PFSK-1 (cell line): ENCODE measurements at regions not wholly inside any gene's neighbourhood (a gene's known extent, or its start where the extent isn't known, plus 50 kb on each side); places are given as distances from the start of the nearest gene placed in this dataset.

Experiments used
- FOXP2 ChIP-seq: optimal IDR thresholded peaks from 2 replicates; pipeline ENCODE3; 2011; ENCODE audit warnings: borderline replicate concordance, control low read depth, inconsistent platforms; ENCODE audit not compliant: insufficient read depth; ENCODE audit errors: extremely low read length, extremely low read depth
- POLR2AphosphoS5 ChIP-seq: IDR thresholded peaks from 2 replicates; pipeline ENCODE4 v1.6.1; 2012; ENCODE audit warnings: low read depth, mild to moderate bottlenecking, control low read depth, low read length, moderate library complexity
- REST ChIP-seq, 2 experiments: IDR thresholded peaks; 2 replicates each; pipeline versions ENCODE4 v1.6.1 to v1.8.0; 2011 to 2012; ENCODE audit warnings: low read depth in 2 of 2, low read length in 2 of 2, control low read depth in 1 of 2, inconsistent platforms in 1 of 2, mild to moderate bottlenecking in 1 of 2, moderate library complexity in 1 of 2; ENCODE audit not compliant: insufficient read depth in 1 of 2
- SIN3A ChIP-seq: IDR thresholded peaks from 2 replicates; pipeline ENCODE4 v1.6.1; 2012; ENCODE audit warnings: mild to moderate bottlenecking, low read length, moderate library complexity, borderline replicate concordance; ENCODE audit not compliant: insufficient read depth
- TAF1 ChIP-seq: IDR thresholded peaks from 2 replicates; pipeline ENCODE4 v1.6.1; 2012; ENCODE audit warnings: low read length, control low read depth, borderline replicate concordance; ENCODE audit not compliant: insufficient read depth

GRCh38 chr10:121130382-121130781 lies 279.2 kb downstream of the WDR11 start:
- TF ChIP-seq REST (IDR thresholded peaks at IDR 0.05; ENCODE audit: insufficient read depth in 1 of 2, low read depth in 2 of 2, low read length in 2 of 2): no peak
- no peak for TF ChIP-seq SIN3A
- TF ChIP-seq TAF1: no peak
- TF ChIP-seq FOXP2: no peak
- no peak for TF ChIP-seq POLR2AphosphoS5

GRCh38 chr10:121131014-121131413 lies 279.9 kb downstream of the WDR11 start:
- TF ChIP-seq FOXP2 (no peak), POLR2AphosphoS5 (no peak), SIN3A (no peak), REST (IDR thresholded peaks at IDR 0.05; ENCODE audit: insufficient read depth in 1 of 2, low read depth in 2 of 2, low read length in 2 of 2) (no peak)

GRCh38 chr10:121131426-121132265 lies 280.5 kb downstream of the WDR11 start:
- TF ChIP-seq REST (IDR thresholded peaks at IDR 0.05; ENCODE audit: insufficient read depth in 1 of 2, low read depth in 2 of 2, low read length in 2 of 2) (no peak), SIN3A (no peak), FOXP2 (no peak), POLR2AphosphoS5 (no peak), TAF1 (no peak)

- TF ChIP-seq FOXP2 (no peak), SIN3A (no peak), REST (IDR thresholded peaks at IDR 0.05; ENCODE audit: insufficient read depth in 1 of 2, low read depth in 2 of 2, low read length in 2 of 2) (no peak), TAF1 (no peak), POLR2AphosphoS5 (no peak)
Observed at GRCh38 chr10:121132273-121132672, 281.1 kb downstream of the WDR11 start.
